Upper lobe of left lung (tissue), 4 donors: ENCODE measurements at regions not wholly inside any gene's neighbourhood (a gene's known extent, or its start where the extent isn't known, plus 50 kb on each side); places are given as distances from the start of the nearest gene placed in this dataset.

Source experiments
- CTCF ChIP-seq, 6 experiments: fragments of 450-650 bp in 4 of 6; fragments of 200-600 bp in 2 of 6; sonication (generic) in 2 of 6; IDR thresholded peaks; one replicate each; pipeline ENCODE4 v1.5.1; 2016 to 2019; ENCODE audit warnings: antibody characterized with exemption in 6 of 6
- POLR2A ChIP-seq, 4 donors: fragments of 450-650 bp; IDR thresholded peaks; one replicate each; pipeline ENCODE4 v1.5.1; 2016 to 2017; ENCODE audit warnings: antibody characterized with exemption in 4 of 4, mild to moderate bottlenecking in 2 of 4
- POLR2AphosphoS5 ChIP-seq, 2 donors: sonication (generic); formaldehyde crosslinking; IDR thresholded peaks; one replicate each; pipeline ENCODE4 v1.5.1; 2017; ENCODE audit warnings: antibody characterized with exemption in 2 of 2

DNA sequence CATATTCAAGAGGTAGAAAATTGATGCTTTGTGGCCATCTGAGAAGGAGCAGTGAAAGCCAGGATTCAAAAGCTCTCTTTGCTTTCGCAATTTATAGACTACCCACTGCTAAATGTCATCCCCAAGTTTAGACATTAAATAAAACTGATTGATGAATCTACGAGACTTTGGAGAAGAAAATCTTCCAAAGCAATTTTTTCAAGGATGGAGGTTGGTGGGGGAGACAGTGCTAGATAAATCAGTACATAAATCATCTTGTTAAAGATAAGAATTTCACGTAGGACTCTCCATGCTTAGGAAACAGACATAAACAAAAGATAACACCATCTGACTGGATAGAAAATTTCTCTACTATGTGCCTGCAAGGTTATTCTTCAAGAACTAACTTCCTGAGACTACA is 147.6 kb upstream of the TIAM1 start:
- no peak for TF ChIP-seq POLR2A (IDR thresholded peaks at IDR 0.05)
- TF ChIP-seq CTCF (IDR thresholded peaks at IDR 0.05) = no peak
- no peak for TF ChIP-seq POLR2AphosphoS5 (IDR thresholded peaks at IDR 0.05)
